ENCODE measurements at regions not wholly inside any gene's neighbourhood (a gene's known extent, or its start where the extent isn't known, plus 50 kb on each side); places are given as distances from the start of the nearest gene placed in this dataset.

DNA sequence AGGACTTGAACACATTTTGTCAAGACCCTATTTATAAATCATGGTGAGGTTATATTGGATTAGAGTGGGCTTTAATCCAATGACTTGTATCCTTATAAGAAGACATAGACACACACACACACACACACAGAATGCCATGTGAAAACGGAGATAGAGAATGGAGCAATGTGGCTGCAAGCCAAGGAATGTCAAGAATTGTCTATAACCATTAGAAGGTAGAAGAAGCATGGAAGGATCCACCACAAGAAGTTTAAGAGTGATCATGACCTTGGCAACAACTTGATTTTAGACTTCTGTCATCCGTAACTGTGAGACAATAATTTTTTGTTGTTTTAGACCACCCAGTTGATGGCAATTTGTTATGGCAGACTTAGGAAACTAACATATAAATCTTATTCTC is 514.2 kb downstream of the TFEC start:
- DNase-seq (ENCODE audit: low read depth, low spot score), result no peak
- in situ Hi-C loops (cut with HindIII; ENCODE audit: low sequenced_read_pairs), result no loop called here
- H3K4me3 ChIP-seq (ENCODE audit: low read depth, low read length), result no peak overlapping the region
- TF ChIP-seq, protein P1, sequence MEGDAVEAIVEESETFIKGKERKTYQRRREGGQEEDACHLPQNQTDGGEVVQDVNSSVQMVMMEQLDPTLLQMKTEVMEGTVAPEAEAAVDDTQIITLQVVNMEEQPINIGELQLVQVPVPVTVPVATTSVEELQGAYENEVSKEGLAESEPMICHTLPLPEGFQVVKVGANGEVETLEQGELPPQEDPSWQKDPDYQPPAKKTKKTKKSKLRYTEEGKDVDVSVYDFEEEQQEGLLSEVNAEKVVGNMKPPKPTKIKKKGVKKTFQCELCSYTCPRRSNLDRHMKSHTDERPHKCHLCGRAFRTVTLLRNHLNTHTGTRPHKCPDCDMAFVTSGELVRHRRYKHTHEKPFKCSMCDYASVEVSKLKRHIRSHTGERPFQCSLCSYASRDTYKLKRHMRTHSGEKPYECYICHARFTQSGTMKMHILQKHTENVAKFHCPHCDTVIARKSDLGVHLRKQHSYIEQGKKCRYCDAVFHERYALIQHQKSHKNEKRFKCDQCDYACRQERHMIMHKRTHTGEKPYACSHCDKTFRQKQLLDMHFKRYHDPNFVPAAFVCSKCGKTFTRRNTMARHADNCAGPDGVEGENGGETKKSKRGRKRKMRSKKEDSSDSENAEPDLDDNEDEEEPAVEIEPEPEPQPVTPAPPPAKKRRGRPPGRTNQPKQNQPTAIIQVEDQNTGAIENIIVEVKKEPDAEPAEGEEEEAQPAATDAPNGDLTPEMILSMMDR (IDR thresholded peaks at IDR 0.05; ENCODE audit: low read depth, low read length), result no peak

DNA sequence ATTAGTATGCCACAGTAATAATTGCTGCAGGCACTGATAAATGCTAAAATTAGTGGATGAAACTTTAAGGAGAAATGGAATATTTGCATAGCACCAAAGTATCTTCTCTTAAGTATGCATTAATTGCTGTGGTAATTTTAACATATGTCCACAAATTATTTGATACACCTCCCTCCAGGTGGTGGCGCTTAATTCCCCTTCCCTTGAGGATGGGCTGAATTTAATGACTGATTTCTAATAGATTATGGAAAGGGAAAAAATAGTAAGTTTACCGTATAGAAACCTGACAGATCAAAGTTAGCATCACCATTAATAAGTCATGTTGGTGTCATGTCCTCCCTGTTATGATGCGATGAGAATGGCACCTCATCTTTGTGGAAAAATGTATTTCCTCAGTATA is 519.2 kb downstream of the TFEC start:
- no peak overlapping the region for H3K4me3 ChIP-seq (ENCODE audit: low read depth, low read length)
- in situ Hi-C loops (cut with HindIII; ENCODE audit: low sequenced_read_pairs), result no loop called here
- TF ChIP-seq, protein P1 (IDR thresholded peaks at IDR 0.05; ENCODE audit: low read depth, low read length), result no peak
- no peak for DNase-seq (ENCODE audit: low read depth, low spot score)

DNA sequence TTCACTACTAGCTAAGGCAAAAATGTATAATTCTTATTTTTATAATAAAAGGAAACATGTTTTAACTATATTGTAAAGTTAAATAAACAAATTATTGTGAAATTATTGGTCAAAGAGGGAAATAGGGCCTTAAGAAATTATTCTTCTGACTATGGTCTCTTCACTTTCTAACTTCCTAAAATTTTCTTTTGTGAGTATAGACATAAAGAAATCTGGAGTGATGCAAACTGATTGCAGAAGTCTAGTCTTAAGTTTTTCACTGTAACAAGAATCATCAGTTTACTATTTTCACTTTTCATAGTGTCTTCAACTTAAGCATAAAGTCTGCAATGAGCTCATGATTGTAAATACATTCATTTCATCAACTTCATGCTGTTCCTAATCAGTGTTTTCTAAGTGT is 525.4 kb downstream of the TFEC start:
- TF ChIP-seq, protein P1 (IDR thresholded peaks at IDR 0.05; ENCODE audit: low read depth, low read length), result no peak
- in situ Hi-C loops (cut with HindIII; ENCODE audit: low sequenced_read_pairs), result no loop called here
- H3K4me3 ChIP-seq (ENCODE audit: low read depth, low read length), result no peak overlapping the region
- DNase-seq (ENCODE audit: low read depth, low spot score), result no peak

DNA sequence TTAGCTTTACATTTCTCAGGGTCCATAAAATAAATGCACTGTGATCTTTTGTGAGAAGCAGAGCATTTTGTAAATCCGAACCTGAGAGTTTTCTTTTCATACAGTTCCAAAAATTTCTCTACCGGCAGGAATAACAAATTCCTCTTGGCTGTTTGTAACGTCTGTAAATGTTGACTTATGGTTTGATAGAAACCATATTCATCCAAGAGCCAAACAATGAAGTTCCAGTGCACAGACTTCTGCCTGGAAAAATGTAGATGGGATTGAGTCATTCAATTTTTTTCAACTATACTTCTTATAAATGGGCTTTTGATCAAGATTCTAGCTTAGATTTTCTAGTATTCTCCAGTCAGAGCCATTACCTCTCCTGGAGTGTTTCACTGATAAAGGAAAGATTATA is 530.6 kb downstream of the TFEC start:
- in situ Hi-C loops (cut with HindIII; ENCODE audit: low sequenced_read_pairs), result no loop called here
- peak; percentile 15 for DNase-seq (ENCODE audit: low read depth, low spot score)
- TF ChIP-seq, protein P1 (IDR thresholded peaks at IDR 0.05; ENCODE audit: low read depth, low read length), result no peak
- no peak overlapping the region for H3K4me3 ChIP-seq (ENCODE audit: low read depth, low read length)

DNA sequence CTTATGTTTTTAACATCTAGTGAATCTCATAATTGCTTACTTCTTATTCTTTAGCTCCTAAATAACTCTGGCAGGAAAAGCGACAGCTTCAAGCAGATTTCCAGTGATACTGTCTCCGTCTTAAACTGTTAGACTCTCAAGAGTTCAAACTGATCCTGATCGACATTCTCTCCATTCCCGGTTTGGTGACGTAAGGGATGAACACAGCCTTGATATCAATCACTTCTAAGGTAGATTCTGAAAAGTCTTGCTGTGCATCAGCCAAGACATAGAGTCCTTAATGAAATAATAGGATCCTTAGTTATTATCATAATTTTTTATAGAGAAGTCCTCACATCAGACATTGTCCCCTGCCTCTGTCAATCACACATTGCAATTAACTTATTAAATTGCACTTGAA is 534.6 kb downstream of the TFEC start:
- no peak overlapping the region for H3K4me3 ChIP-seq (ENCODE audit: low read depth, low read length)
- in situ Hi-C loops (cut with HindIII; ENCODE audit: low sequenced_read_pairs), result no loop called here
- TF ChIP-seq, protein P1 (IDR thresholded peaks at IDR 0.05; ENCODE audit: low read depth, low read length), result no peak
- no peak for DNase-seq (ENCODE audit: low read depth, low spot score)

DNA sequence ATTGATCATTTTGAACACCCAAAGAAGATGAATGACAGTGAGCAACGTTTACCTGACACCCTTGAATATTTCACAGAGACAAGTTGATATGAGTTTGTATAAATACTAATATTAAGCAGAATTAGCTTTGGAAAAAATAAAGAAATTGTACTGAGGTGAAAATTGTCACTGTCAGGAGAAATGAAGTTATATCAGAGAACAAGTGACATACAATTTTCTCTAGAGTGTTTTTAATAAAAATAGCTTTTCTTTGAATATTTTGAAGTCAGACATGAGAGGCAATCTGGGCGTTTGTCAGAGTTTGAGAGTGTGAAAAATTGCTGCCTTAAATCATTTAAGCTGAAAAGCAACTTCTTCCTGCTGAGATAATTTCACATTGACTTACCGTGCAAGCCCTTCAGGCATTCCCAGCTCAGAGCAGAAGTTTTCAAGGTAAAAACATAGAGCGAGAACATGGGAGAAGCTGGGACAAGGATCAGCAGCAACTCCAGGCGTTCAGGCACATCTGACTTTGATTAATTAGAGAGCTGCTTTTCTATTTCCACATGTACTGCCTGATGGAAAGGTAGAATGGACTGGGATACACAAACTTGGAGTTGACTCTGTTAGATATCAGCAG is 535.9 kb downstream of the TFEC start:
- TF ChIP-seq, protein P1 (IDR thresholded peaks at IDR 0.05; ENCODE audit: low read depth, low read length), result no peak
- DNase-seq (ENCODE audit: low read depth, low spot score), result no peak
- in situ Hi-C loops (cut with HindIII; ENCODE audit: low sequenced_read_pairs), result no loop called here
- H3K4me3 ChIP-seq (ENCODE audit: low read depth, low read length), result no peak overlapping the region

DNA sequence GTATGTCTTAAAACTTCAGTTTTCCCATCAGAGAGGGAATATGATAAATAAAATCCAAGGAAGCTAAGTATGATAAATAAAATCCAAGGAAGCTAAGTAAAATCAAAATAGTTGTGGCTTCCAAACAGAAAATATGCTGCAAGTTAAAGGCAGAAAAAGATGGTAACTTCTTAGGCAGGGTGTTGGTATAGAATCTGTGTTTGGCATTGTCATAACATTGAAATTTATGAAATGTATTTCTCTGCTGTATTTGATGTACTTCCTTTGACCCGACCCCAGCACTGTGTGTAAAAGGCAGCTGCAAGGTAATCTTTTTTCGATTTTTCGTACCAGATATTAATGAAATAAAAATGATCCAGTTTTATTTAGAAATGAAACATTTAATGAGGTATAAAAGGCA is 537.2 kb downstream of the TFEC start:
- TF ChIP-seq, protein P1 (IDR thresholded peaks at IDR 0.05; ENCODE audit: low read depth, low read length), result no peak
- DNase-seq (ENCODE audit: low read depth, low spot score), result no peak
- no peak overlapping the region for H3K4me3 ChIP-seq (ENCODE audit: low read depth, low read length)
- in situ Hi-C loops (cut with HindIII; ENCODE audit: low sequenced_read_pairs), result no loop called here
